Endothelial cell of umbilical vein (primary cell): ENCODE measurements at regions not wholly inside any gene's neighbourhood (a gene's known extent, or its start where the extent isn't known, plus 50 kb on each side); places are given as distances from the start of the nearest gene placed in this dataset. TPM values are rescaled to one million over a fixed set of nuclear protein-coding genes. Genes with fewer than 3 reads are reported as not detected.

Experiments used
- microRNA-seq: library from miRNA; unstranded; fragments of <30 nt; microRNA quantifications from one replicate; pipeline ENCODE4 v1.2.0, GENCODE V29; 2021; ENCODE audit warnings: borderline number of aligned reads, borderline replicate concordance
- small RNA-seq: library from RNA; depleted of rRNA; stranded (forward); fragments of <200 nt; gene quantifications from one replicate; pipeline ENCODE3, GENCODE V24; 2012; ENCODE audit warnings: low replicate concordance, low read depth; ENCODE audit not compliant: insufficient read depth, insufficient read length

Small RNAs in the stretch of these regions (microRNA-seq; reads per million reads assigned to microRNA genes)
- not detected for gene MIR3201
- gene MIR3667, result 1.9 reads per million
- not detected for gene MIR4535

Small RNAs in the stretch of these regions (small RNA-seq; reads per million reads assigned to genes)
- gene MIR3201, result not detected
- not detected for gene MIR3667
- gene MIR4535, result not detected
